Glutamatergic neuron (in vitro differentiated cells): ENCODE measurements at regions not wholly inside any gene's neighbourhood (a gene's known extent, or its start where the extent isn't known, plus 50 kb on each side); places are given as distances from the start of the nearest gene placed in this dataset.

ENCODE experiments used
- DNase-seq: peaks from one replicate; pipeline ENCODE4 v3.0.0; 2022
- H3K27ac Mint-ChIP-seq: one replicate; pipeline ENCODE4 v1.8.0; 2020; ENCODE audit warnings: mild to moderate bottlenecking, mixed read lengths, inconsistent platforms; ENCODE audit not compliant: unreplicated experiment
- H3K27me3 Mint-ChIP-seq: one replicate; pipeline ENCODE4 v1.8.0; 2020; ENCODE audit warnings: mild to moderate bottlenecking, moderate library complexity, mixed read lengths, inconsistent platforms; ENCODE audit not compliant: unreplicated experiment
- H3K36me3 Mint-ChIP-seq: one replicate; pipeline ENCODE4 v1.8.0; 2020; ENCODE audit warnings: mild to moderate bottlenecking, mixed read lengths, inconsistent platforms; ENCODE audit not compliant: unreplicated experiment
- H3K4me1 Mint-ChIP-seq: one replicate; pipeline ENCODE4 v1.8.0; 2020; ENCODE audit warnings: mild to moderate bottlenecking, low read depth, mixed read lengths, inconsistent platforms; ENCODE audit not compliant: unreplicated experiment
- H3K4me3 Mint-ChIP-seq: one replicate; pipeline ENCODE4 v1.8.0; 2020; ENCODE audit warnings: mild to moderate bottlenecking, mixed read lengths, inconsistent platforms; ENCODE audit not compliant: unreplicated experiment
- H3K9me3 Mint-ChIP-seq: one replicate; pipeline ENCODE4 v1.8.0; 2020; ENCODE audit warnings: mild to moderate bottlenecking, moderate library complexity, mixed read lengths, inconsistent platforms; ENCODE audit not compliant: unreplicated experiment
- CTCF ChIP-seq: fragments of 200-600 bp; sonication (generic); IDR thresholded peaks from one replicate; pipeline ENCODE4 v1.5.0; 2021; ENCODE audit not compliant: partially characterized antibody, unreplicated experiment

DNA sequence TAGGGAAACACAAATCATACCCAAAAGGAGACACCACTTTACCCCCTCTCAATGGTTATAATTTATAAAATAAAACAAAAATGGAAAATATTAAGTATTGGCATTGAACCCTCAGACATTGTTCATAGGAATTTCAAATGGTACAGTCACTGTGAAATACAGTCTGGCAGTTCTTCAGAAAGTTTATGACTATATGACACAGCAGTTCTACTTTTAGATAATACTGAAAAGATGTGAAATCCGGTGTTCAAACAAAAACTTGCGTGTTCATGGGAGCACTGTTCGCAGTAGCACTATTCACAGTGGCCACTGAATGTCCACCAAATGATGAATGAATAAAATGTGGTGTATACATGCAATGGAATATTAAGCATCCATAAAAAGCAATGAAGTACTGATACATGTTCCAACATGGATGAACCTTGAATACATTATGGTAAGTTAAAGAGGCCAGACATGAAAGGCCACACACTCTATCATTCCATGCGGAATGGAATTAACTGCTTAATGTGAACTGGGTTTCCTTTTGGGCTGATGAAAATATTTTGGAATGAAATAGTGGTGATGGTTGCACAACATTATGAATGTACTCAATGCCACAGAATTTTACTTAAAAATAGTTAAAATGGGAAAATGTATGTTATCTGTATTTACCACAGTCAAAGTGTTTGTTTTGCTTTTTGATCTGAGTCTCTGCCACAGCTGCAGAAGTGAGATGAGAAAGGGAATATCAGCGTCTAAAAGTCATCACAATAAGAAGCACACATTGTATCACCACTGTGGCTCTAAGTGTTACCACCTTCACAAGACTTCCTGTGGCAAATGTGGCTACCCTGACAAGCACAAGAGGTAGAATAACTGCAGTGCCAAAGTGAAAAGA lies 864.6 kb downstream of the SUCLG1 start:
- H3K27me3 Mint-ChIP-seq = no peaks in the 10 kb centered on the region
- H3K9me3 Mint-ChIP-seq = no peaks in the 10 kb centered on the region
- no peak overlapping the region for H3K27ac Mint-ChIP-seq
- H3K4me3 Mint-ChIP-seq = no peak overlapping the region
- H3K4me1 Mint-ChIP-seq = no peaks in the 10 kb centered on the region
- no peaks in the 10 kb centered on the region for H3K36me3 Mint-ChIP-seq
- TF ChIP-seq CTCF = no peak
- DNase-seq = no peak

DNA sequence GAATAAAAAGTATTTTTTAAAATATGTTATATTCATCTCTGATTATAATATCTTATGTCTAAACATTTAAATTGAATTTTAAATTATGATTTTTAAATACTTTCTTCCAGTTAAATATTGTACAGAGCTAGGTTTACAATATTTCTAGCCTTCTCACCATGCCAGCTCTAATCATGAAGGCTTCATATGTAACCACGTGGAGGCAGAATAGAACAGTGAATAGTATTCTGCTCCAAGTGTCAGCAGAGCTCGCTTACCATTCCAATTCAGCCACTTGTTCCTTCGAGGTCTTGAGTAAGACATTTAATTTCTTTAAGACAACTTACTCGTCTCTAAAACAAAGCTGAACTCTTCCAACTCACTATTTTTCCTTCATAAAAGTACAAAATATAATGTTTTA lies 871.8 kb downstream of the SUCLG1 start:
- Mint-ChIP-seq H3K27ac (no peak overlapping the region), H3K4me1 (peaks cover 4% of the 10 kb centered on the region), H3K36me3 (no peaks in the 10 kb centered on the region), H3K27me3 (no peaks in the 10 kb centered on the region), H3K9me3 (no peaks in the 10 kb centered on the region), H3K4me3 (no peak overlapping the region)
- no peak for TF ChIP-seq CTCF
- no peak for DNase-seq

DNA sequence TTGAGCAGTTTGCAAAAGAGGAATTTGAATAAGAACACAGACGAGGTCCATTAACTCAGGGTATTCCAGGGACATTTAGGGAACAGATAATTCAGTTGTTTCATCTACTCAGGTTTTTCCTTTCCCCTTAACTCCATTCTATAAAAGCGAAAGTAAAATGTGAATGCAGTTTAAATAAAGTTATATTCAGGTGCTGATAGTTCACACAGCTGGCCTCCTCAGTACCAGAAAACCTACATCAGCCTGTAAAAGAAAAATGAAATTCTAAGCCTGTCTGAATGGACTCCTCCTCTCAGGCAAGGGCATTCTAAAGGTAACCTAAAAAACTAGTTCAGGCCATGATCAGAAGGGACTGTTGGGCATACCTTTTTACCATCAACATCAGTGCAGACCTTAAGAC lies 873.8 kb downstream of the SUCLG1 start:
- Mint-ChIP-seq H3K9me3 (no peaks in the 10 kb centered on the region), H3K4me3 (no peak overlapping the region), H3K27me3 (no peaks in the 10 kb centered on the region), H3K27ac (no peak overlapping the region), H3K36me3 (no peaks in the 10 kb centered on the region), H3K4me1 (peaks cover 4% of the 10 kb centered on the region)
- no peak for DNase-seq
- TF ChIP-seq CTCF = no peak

GRCh38 chr2:83584672-83585071 lies 874.4 kb downstream of the SUCLG1 start:
- Mint-ChIP-seq H3K27me3 (no peaks in the 10 kb centered on the region), H3K4me1 (peaks cover 4% of the 10 kb centered on the region), H3K36me3 (no peaks in the 10 kb centered on the region), H3K27ac (no peak overlapping the region), H3K4me3 (no peak overlapping the region), H3K9me3 (no peaks in the 10 kb centered on the region)
- DNase-seq = no peak
- TF ChIP-seq CTCF = no peak

DNA sequence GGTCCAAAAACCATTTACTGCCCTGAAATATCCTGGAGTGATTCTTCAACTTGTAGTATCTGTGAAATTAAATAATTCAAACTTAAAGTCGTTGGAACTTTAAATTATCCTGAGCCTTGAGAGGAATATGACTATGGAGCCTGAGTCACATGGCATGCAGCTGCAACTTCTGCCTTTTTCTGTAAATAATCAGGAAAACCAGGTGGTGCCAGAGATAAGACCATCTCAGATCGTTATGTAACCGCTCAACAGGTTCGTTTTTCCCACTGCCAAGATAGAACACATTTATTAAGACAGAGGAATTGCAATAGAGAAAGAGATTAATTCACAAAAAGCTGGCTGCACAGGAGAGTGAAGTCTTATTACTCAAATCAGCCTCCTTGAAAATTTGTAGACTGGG lies 876.5 kb downstream of the SUCLG1 start:
- peaks cover 4% of the 10 kb centered on the region for H3K4me1 Mint-ChIP-seq
- no peak for DNase-seq
- H3K36me3 Mint-ChIP-seq = no peaks in the 10 kb centered on the region
- H3K27ac Mint-ChIP-seq = no peak overlapping the region
- no peaks in the 10 kb centered on the region for H3K9me3 Mint-ChIP-seq
- no peak overlapping the region for H3K4me3 Mint-ChIP-seq
- no peaks in the 10 kb centered on the region for H3K27me3 Mint-ChIP-seq
- no peak for TF ChIP-seq CTCF
